AG10803 (cell line): ENCODE measurements at regions not wholly inside any gene's neighbourhood (a gene's known extent, or its start where the extent isn't known, plus 50 kb on each side); places are given as distances from the start of the nearest gene placed in this dataset.

ENCODE experiments used
- DNase-seq: peaks from one replicate; pipeline ENCODE4 v3.0.0; 2010; ENCODE audit warnings: low read depth
- H3K4me3 ChIP-seq: 2 replicates; pipeline ENCODE4 v1.5.1; 2011; ENCODE audit warnings: mild to moderate bottlenecking, low read length, control low read depth
- CTCF ChIP-seq: conservative IDR thresholded peaks from 2 replicates; pipeline ENCODE4 v1.5.1; 2011; ENCODE audit warnings: mild to moderate bottlenecking, low read length, control low read depth, inconsistent platforms

GRCh38 chr12:124419292-124420040, 124.6 kb downstream of the RFLNA start:
- DNase-seq, result no peak
- TF ChIP-seq CTCF, result no peak
- H3K4me3 ChIP-seq, result no peak overlapping the region

GRCh38 chr12:124418791-124419190, 123.9 kb downstream of the RFLNA start:
- TF ChIP-seq CTCF, result no peak
- DNase-seq, result no peak
- H3K4me3 ChIP-seq, result no peak overlapping the region

- no peak overlapping the region for H3K4me3 ChIP-seq
- no peak for DNase-seq
- no peak for TF ChIP-seq CTCF
These were observed 123.3 kb downstream of the RFLNA start for GRCh38 chr12:124418156-124418555.

- no peak overlapping the region for H3K4me3 ChIP-seq
- no peak for TF ChIP-seq CTCF
- no peak for DNase-seq
These were observed 121.9 kb downstream of the RFLNA start for GRCh38 chr12:124416516-124417395.

GRCh38 chr12:124415064-124415463, 120.2 kb downstream of the RFLNA start:
- H3K4me3 ChIP-seq, result no peak overlapping the region
- DNase-seq, result no peak
- no peak for TF ChIP-seq CTCF

- no peak for TF ChIP-seq CTCF
- no peak for DNase-seq
- H3K4me3 ChIP-seq, result no peak overlapping the region
These were observed 119.0 kb downstream of the RFLNA start for GRCh38 chr12:124413915-124414314.
